ENCODE measurements at regions not wholly inside any gene's neighbourhood (a gene's known extent, or its start where the extent isn't known, plus 50 kb on each side); places are given as distances from the start of the nearest gene placed in this dataset.

- no peak for ATAC-seq (ENCODE audit: low read depth)
- CTCF ChIA-PET, result no interaction called here
- Histone ChIP-seq H2AK9ac (replicated peaks; ENCODE audit: low read depth, low read length, poor library complexity) (no peak overlapping the region), H2AFZ (replicated peaks; ENCODE audit: low read length, poor library complexity) (no peak overlapping the region), H4K5ac (ENCODE audit: low read depth, low read length) (no peak overlapping the region), H3K79me1 (ENCODE audit: low read depth in 1 of 2, low read length in 2 of 2) (no peaks in the 10 kb centered on the region), H3K23ac (ENCODE audit: low read depth, low read length) (no peak overlapping the region), H3K27me3 (ENCODE audit: control insufficient read depth, insufficient read depth, low read length) (peaks cover 10% of the 10 kb centered on the region), H3K9ac (ENCODE audit: low read depth, low read length) (no peak overlapping the region), H4K8ac (ENCODE audit: low read depth in 2 of 2, low read length in 2 of 2) (no peak overlapping the region), H3K36me3 (ENCODE audit: control insufficient read depth, insufficient read depth, low read length) (no peaks in the 10 kb centered on the region), H3K14ac (replicated peaks; ENCODE audit: low read depth, low read length) (no peak overlapping the region), H3K9me3 (ENCODE audit: control insufficient read depth, insufficient read depth, low read length) (no peaks in the 10 kb centered on the region; the same call in 1 of the 2 replicates), H3K18ac (ENCODE audit: low read depth, low read length) (no peak overlapping the region), H3K4ac (ENCODE audit: low read depth, low read length) (no peak overlapping the region), H3K4me2 (ENCODE audit: low read depth, low read length) (no peak overlapping the region), H4K91ac (ENCODE audit: insufficient read depth, low read depth, low read length) (no peak overlapping the region), H3K56ac (ENCODE audit: extremely low read depth, insufficient read depth, low read length) (no peak overlapping the region), H2BK120ac (ENCODE audit: low read depth, low read length) (no peak overlapping the region), H2BK20ac (ENCODE audit: low read depth, low read length) (no peak overlapping the region), H2BK15ac (ENCODE audit: low read depth, low read length) (no peak overlapping the region), H3K4me3 (ENCODE audit: insufficient read depth, low read depth, low read length) (no peak overlapping the region), H3K9me1 (ENCODE audit: insufficient read depth, low read length) (no peaks in the 10 kb centered on the region), H2BK5ac (ENCODE audit: low read depth, low read length, poor library complexity, severe bottlenecking) (no peak overlapping the region), H4K20me1 (ENCODE audit: insufficient read depth, low read length) (no peaks in the 10 kb centered on the region), H3K27ac (ENCODE audit: insufficient read depth, low read length) (no peak overlapping the region), H2AK5ac (ENCODE audit: low read depth, low read length) (no peak overlapping the region), H3K4me1 (ENCODE audit: control insufficient read depth, insufficient read depth, low read length) (no peaks in the 10 kb centered on the region; the same call in 1 of the 2 replicates)
- no TSS peak for BruUV-seq (replicated peaks)
- 80% methylated on average over 2 of the region's 10 CpGs; no CpG with 5 or more reads in 1 of the 2 experiments for WGBS, 2 experiments (ENCODE audit: extremely low coverage in 2 of 2, insufficient read length in 1 of 2)
- POLR2A ChIA-PET (ENCODE audit: unreplicated experiment), result no interaction called here
- in situ Hi-C loops (cut with MboI; ENCODE audit: low sequenced_read_pairs) (no loop called here), intact Hi-C loops (cut with micrococcal nuclease) (no loop called here), dilution Hi-C loops (cut with HindIII; ENCODE audit: low sequenced_read_pairs, unreplicated experiment) (no loop called here)
- TF ChIP-seq CTCF (conservative IDR thresholded peaks at IDR 0.05; ENCODE audit: low read depth, low read length), result no peak
- no peak for TF ChIP-seq CHD1 (IDR thresholded peaks at IDR 0.05; ENCODE audit: low read depth, low read length)
- no peak for TF ChIP-seq USF2 (IDR thresholded peaks at IDR 0.05; ENCODE audit: low read depth, low read length)
- no peak for TF ChIP-seq MAFK (IDR thresholded peaks at IDR 0.05; ENCODE audit: low read depth, low read length)
- TF ChIP-seq RCOR1 (IDR thresholded peaks at IDR 0.05; ENCODE audit: insufficient replicate concordance, low read length), result no peak
- TF ChIP-seq RFX5 (IDR thresholded peaks at IDR 0.05; ENCODE audit: low read depth, low read length), result no peak
- TF ChIP-seq NFE2L2 (IDR thresholded peaks at IDR 0.05; ENCODE audit: low read depth, low read length), result no peak
- TF ChIP-seq CEBPB (IDR thresholded peaks at IDR 0.05; ENCODE audit: low read depth, low read length), result no peak
- no peak for TF ChIP-seq RAD21 (IDR thresholded peaks at IDR 0.05; ENCODE audit: low read length)
- TF ChIP-seq POLR2A (IDR thresholded peaks at IDR 0.05; ENCODE audit: low read depth, low read length), result no peak
- no peak for TF ChIP-seq SMC3 (IDR thresholded peaks at IDR 0.05; ENCODE audit: low read depth, low read length)
- no peak for DNase-seq
These were observed 378.9 kb downstream of the DLEU7 start for GRCh38 chr13:50464349-50465251.
